ENCODE measurements at regions not wholly inside any gene's neighbourhood (a gene's known extent, or its start where the extent isn't known, plus 50 kb on each side); places are given as distances from the start of the nearest gene placed in this dataset.

DNA sequence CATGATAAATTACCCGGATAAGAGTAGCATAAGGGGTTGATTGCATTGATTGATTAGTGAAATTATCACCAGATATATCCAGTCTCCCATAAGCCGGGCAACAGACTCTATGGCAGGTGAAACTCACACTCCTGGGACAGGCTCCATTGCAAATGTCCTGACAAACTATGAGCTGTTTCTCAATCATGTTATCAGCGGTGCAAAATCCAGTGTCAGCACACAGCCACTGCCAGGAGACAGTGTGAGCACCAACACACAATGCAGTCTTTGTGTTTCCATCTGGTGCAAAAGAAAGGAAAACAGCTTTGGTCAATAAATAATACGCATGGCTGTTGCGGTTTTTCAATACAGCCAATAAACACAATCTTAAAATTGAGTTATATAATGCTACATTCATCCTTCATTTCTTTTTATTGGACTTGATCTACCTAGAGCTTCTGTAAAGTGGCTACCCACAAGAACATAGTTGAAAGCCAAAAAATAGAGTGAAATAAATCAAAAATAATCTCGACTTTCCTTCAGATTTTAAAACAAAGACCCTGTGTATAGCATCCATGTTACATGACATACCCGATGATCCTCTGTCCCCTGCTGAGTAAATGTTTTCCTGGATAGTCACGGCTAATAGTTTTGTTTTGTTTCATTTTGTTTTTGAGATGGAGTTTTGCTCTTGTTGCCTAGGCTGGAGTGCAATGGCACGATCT lies 64.3 kb upstream of the AFDN start:
- TF ChIP-seq CTCF (IDR thresholded peaks at IDR 0.05; ENCODE audit: low read length): no peak
- no peak for TF ChIP-seq EZH2 (IDR thresholded peaks at IDR 0.05; ENCODE audit: borderline replicate concordance, low read length)

Data from OCI-LY1 (cell line).